HG03159 (cell line): ENCODE measurements at regions not wholly inside any gene's neighbourhood (a gene's known extent, or its start where the extent isn't known, plus 50 kb on each side); places are given as distances from the start of the nearest gene placed in this dataset.
"Not testable (repeated sequence)": the region's sequence is repeated elsewhere in the genome, so short reads cannot be mapped to it uniquely, and the experiment has no call there.

ENCODE experiments used
- ATAC-seq: cut with Tn5 transposase; IDR thresholded peaks from one replicate; pipeline ENCODE4 v1.9.1; 2021; ENCODE audit warnings: mild to moderate bottlenecking, moderate library complexity; ENCODE audit not compliant: unreplicated experiment

DNA sequence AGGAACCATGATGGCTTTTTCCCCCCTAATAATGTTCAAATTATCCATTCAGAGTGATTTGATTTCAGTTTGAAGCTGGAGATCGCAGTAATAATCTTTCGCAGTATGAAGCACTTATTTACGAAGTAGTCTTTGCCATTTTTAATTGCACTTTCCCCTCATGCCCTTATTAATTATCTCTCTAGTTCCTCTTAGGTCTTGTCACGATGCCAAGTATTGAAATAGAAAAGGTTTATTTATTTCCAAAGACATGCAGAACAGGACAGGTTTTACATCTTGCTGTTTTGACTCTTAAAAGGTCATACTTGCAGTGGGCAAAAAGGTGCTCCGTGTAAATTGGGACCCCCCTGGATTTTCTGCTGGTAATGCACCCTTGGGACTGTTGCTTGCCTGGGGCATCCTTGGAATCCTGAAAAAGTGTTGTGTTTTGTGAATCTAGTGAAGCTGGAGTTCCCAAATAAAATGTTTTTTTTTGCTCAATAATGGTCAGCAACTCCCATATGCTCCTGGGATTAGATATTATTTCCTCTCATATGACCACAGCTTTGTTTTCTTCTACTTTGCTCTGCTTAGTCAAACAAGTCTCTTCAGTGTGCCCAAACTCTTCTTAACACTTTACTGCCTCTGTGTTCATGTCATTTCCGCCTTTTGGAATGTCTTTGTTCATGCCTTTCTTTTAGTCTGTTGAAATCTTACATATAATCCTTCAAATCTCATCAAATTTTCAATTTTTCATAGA lies 278.3 kb downstream of the TMEM38B start:
- ATAC-seq, result no peak

DNA sequence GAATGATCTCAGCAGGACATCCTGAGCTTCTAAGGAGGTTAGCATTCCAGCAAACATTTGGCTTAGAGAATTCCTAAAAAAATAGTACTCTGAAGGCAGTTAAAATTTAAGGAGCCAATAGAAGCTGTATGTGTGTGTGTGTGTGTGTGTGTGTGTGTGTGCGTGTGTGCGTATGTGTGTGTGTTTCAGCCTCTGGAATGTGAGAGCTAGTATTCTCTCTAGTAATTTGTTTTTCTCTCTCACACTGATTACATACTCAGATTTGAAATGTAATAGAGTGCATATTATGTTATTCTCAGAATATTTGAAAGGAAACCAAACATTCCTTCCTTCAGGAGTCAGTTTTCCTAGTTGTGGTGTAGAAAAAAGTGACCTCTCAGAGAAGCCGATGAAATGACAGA lies 279.6 kb downstream of the TMEM38B start:
- ATAC-seq, result no peak

DNA sequence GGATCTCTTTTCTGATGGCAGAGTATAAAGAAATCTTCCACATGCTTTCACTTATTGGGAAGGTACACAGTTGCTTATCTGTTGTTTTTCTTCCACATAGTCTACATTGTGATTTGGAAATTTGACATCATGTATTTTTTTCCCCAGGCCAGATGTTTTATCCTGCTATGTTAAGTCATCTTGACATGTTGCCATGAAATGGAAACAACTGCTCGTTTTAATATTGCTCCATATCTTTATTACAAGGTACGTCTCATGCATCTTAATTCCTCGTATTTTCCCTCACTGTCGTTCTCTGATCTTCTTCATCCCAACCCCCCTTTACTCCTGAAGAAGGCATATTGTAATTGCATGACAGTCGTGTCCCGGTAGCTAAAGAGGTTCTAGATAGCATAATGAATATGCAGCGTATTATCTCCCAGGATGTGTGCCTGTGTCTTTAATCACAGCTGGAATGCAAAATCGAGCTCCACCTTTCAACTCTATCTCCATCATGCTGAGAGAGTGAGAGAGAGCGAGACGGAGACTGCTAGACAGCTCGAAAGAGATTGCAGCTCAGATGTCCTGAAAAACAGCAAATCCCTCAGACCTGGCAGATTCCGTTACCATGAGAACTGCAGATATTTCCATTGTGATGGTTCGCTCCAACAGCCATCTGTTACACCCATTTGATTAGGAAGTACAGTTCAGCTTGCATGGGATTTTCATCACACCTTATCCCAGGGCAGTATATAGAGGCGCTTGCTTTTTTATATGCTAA lies 281.7 kb downstream of the TMEM38B start:
- ATAC-seq, result no peak

DNA sequence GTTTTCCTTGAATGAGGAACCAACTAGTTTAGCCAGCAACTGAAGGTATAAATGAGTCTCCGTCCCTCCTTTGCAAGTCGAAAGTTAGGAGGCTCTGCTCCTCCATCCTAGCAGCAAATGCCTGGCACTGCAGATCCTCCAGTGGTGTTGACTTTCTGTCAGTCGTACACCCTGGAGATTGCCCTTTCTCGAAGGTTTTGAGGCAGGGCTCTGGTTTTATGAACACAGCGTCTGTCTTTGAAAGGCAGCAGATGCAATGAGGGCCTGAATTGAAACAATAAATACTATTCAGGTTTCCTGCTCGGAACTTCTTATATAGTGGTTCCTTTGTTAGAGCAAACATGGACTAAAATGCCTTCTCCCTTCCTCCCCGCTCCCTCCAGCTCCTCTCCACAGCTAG lies 284.0 kb downstream of the TMEM38B start:
- no peak for ATAC-seq

DNA sequence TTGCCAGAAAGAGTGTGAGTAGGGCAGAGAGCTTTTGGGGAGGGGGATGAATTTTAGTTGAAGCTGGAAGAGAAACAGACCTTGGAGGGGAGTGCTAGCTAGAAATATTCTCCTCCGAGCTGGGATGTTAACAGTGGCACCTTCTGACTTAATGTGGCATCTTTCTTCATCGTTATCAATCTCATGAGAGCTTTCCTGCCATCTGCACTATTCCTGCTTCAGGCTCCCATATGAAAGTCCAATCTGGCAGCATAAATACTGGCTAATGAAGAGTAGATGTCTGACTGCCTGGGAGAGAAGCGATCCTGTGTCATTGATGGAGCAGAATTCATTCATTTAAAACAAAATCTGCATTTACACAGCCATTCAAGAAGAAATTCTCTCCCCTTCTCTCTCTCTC lies 284.5 kb downstream of the TMEM38B start:
- ATAC-seq, result no peak

DNA sequence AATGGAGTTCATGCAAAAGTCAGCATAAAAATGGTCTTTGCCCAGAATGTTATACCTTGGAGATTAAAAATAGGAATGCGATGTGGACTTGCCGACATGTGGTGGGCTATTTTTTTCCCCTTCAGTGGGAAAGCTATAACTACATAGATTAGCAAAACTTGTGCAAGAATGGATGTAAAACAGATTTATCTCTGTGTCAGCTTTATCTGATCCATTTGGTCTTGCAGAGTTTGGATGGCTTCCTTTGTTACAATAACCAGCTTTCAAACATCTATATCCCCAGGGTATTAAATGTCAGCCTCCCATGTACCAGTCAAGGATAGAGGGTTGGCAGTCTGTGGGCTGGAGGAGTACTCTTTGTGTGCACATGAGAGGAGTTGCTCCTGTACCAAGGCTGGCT lies 284.9 kb downstream of the TMEM38B start:
- ATAC-seq, result no peak

DNA sequence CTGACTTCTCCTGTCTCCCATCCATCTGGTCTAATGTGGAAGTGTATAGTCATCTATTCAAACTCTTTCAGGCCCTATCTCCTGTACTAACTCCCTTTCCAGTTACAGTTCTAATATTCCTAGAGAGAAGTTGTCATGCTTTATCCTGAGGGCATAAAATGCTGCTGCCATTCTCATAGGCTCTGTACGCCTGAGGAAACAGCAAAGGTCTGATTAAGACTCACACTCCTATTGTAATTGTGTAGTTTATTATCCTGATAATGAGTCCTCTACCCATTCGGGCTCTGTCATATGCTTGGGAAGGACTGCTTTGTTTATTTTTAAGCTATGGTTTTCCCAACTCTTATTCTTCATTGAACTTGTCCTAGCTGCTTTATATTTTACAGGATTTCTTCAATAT lies 290.4 kb downstream of the TMEM38B start:
- no peak for ATAC-seq

DNA sequence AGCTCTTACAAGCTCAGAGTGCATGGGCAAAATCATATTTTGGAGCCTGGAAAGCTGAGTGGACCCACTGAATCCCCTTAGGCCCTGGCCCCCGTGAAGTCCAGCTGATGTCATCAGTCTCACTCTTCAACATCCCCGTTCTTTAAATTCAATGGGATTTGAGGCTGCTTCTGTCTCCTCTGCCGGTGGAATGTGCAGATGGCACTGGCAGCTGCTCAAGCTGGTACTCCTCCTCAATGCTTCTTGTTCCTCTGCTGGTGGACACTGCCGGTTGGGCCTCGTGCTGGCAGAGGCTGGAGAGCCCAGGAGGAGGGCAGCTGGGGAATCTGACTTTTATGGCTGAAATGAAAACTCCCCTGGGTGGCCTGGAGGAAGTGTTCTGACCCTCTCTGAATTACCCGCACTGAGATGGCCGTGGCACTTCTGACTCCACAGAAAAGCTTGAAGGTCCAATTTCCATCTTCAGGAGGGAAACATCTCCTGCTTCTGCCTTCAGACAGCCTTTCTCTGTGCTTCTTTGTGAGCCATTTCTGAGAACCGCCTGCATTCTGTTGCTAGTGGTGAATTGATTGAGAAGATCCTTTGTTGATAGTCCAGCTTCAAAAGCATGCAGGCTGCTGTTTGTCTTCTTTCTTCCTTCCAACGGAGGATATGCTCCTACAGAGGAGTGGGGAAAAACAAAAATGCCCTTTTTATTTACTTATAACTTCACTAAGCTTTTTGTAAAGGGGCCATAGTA lies 298.9 kb downstream of the TMEM38B start:
- no peak for ATAC-seq

DNA sequence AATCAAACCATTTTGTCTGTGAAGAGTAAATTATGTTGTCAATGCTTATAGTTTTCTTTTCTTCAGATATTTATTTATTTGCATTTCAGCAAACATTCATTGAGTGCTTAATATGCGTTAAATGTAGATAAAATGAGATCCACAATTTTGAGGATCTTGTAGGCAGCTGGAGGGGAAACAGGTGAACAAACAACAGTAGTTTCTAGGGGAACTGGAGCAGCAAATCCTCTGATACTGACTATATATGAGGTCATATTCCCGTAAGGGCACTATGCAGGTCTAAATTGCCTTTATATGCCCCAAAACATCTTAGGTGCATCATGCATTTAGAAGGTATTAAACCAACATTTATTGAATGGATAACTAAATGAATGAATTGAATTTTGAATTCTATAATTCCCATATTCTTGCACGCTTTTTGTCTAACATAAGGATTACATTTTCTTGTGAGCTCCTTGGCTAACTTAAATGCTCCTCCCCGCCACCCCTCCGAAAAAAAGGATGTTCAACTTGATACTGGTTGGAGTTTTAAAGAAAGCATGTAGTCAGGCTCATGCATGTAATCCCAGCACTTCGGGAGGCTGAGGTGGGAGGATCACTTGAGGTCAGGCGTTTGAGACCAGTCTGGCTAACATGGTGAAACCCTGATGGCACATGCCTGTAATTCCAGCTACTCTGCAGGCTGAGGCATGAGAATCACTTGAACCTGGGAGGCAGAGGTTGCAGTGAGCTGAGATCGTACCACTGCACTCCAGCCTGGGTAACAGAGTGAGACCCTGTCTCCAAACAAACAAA lies 299.8 kb downstream of the TMEM38B start:
- ATAC-seq, result no peak

DNA sequence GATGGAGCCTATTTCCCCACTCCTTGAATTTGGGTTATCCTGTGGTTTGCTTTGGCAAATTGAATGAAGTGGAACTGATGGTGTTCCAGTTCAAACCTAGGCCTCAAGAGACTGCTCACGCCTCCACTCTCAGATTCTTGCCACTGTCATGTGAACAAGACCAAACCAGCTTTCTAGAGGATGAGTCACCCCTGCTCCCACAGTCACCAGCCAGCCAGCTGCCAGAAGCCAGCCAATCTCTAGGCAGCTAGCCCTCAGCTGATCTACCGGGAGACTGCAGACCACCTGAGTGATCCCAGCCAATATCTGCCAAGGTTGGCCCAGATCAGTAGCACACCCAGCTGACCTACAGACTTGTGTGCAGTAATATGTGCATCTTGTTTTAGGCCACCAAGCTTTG lies 300.6 kb downstream of the TMEM38B start:
- ATAC-seq, result no peak

DNA sequence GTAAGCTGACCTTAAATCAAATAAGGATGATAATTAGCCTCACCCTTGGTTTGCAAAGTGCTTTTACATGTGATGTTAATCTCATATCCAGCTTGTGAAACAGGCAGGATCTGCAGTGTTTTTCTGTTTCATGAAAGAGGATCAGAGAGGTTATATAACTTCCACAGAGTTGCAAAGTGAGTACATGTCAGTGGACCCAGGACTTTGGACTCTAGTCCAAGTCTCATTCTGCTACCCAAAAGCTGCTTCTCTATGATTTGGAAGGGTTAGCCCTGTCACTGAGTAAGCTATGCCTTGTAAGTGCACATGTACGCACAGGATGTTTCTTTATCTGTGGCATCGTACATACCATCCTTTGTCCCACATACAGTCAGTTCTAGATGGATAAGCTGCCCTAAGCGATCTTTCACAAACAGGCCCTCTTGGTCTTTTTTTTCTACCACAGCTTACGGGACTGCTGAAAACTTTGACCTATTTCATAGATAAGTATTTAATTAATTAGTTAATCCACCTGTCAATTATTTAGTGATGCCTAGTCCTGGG lies 322.9 kb downstream of the TMEM38B start:
- ATAC-seq, result no peak

DNA sequence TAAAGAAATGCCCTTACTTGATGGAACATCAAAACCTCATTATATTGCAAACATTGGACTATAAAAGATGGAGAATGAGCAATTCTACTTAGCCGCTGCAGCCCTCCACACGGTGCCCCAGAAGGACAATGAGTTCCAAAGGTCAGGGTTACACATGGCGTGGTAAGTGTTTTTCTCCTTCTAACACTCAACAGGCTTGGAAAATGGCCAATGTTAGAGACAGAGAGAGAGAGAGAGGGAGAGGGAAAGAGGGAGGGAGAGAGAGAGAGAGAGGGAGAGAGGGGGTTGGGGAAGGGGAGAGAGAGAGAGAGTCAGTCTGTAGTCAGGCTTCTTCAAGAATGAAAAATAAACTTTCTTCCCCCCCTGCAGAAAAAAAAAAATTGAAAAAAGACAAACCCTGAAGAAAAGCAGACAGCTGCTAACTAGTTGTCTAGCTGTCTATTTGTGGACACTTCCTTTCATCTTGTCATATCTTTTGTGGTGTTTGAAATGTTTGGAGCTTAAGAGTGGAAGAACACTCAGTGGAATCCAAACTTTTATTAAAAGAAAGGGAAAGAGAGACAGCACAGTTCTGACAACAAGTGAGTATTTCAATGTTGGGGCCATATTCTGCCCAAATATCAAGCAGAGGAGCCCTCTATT lies 324.8 kb downstream of the TMEM38B start:
- ATAC-seq, result no peak

DNA sequence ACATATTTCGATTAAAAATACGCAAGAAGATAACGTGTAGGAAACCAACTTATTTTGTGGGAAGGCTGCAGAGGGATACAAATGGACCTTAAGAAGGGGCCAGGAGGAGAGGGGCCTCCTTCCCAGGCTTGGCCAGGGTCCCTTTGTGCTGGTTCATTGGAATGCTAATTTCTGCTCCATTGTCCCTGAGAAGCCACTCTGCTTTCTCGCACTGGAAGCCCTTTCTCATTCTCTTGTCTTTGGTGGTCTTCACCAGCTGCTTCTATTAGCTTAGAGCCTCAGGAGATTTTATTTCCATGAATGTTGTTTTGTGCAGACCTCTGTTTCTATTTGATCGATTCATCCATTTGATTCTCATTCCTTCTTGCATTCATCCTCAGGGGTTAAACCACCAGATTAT lies 325.4 kb downstream of the TMEM38B start:
- ATAC-seq, result no peak

DNA sequence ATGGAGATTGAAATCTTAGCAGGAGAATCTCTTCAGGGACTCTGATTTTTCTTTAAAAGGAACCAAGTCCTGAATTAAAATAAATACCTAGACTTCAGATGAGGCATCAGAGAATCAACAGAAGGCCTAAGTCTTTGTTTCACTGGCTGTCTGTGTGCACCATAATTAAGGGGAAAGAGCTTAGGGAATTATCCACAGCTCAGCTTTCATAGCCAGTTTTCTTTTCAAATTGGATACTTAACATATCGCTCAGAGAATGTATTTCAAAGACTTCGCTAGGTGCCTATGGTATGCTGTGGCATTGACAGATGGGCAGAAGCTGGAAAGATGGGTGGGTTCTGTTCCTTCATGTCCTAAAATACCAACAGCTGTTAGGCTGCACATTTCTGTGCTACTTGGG lies 325.8 kb downstream of the TMEM38B start:
- ATAC-seq, result no peak

DNA sequence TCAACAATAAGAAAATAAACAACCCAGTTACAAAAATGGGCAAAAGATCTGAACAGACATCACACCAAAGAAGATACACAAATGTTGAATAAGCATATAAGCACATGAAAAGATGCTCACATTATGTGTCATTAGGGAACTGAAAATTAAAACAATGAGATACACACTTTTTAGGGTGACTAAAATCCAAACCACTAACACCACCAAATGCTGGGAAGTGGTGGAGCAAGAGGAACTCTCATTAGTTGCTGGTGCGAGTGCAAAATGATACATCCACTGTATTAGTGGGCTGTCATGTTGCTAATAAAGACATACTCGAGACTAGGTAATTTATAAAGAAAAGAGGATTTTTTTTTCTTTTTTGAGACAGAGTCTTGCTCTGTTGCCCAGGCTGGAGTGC lies 329.1 kb downstream of the TMEM38B start:
- no peak for ATAC-seq

DNA sequence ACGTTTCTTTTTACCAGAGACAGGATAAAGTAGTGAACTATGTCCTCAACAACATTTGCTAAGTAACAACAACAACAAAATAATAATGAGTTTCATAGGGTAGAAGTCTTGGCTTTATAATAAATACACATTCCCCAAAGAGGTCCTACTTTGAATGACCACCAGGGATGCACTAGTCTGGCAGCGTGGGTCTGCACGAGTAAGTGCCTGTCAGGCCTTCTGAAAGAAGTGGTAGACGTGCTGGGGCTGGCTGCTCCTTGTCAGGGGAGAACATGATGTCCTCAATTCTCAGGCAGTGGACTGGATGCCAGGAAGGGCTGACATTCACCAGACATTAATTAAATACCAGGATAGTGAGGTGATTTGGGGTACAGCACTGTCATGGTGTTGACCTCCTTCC lies 331.1 kb downstream of the TMEM38B start:
- ATAC-seq, result no peak

DNA sequence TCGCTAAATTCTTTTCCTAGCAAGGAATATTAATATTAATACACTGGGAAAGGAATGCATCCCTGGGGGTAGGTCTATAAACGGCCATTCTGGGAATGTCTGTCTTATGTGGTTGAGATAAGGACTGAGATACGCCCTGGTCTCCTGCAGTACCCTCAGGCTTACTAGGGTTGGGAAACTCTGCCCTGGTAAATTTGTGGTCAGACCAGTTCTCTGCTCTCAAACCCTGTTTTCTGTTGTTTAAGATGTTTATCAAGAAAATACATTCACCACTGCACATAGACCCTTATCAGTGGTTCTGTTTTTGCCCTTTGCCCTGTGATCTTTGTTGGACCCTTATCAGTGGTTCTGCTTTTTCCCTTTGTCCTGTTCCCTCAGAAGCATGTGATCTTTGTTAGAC lies 335.8 kb downstream of the TMEM38B start:
- not testable (repeated sequence) for ATAC-seq

DNA sequence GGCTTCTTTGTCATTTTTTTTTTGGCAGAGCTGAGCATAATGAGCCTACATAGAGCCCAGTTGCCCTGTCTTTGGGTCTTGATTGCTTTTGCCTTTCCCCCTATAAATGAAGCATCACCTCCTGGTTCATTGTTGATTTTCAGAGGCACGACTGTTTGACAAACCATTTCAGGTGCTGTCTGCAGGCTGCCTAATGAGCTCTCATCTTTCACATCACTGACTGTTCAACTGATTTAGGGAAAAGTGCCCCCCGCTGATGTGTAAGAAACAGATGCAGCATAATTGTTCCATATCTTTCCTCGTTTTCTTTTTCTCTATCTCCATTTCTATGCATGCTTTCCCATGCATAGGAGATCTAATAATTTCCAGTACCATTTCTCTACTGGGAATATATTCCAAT lies 338.6 kb downstream of the TMEM38B start:
- no peak for ATAC-seq

DNA sequence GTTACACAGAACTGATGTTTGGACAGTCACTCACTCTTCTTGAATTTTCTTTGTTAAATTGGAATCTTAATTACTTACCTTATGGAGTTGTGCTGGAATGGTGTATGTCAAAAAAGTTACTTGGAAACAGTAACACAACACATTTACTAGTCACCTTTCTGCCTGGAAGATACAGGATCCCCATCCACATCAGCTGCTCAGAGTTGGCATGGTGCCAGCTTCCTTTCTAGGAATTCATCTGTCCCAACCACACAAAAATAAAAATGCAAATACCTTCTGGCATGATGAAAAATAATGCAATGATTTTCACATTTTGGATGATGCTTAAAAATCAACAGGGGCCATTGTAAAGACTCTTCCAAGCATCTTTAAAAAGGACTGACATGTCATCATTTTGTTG lies 341.5 kb downstream of the TMEM38B start:
- no peak for ATAC-seq

DNA sequence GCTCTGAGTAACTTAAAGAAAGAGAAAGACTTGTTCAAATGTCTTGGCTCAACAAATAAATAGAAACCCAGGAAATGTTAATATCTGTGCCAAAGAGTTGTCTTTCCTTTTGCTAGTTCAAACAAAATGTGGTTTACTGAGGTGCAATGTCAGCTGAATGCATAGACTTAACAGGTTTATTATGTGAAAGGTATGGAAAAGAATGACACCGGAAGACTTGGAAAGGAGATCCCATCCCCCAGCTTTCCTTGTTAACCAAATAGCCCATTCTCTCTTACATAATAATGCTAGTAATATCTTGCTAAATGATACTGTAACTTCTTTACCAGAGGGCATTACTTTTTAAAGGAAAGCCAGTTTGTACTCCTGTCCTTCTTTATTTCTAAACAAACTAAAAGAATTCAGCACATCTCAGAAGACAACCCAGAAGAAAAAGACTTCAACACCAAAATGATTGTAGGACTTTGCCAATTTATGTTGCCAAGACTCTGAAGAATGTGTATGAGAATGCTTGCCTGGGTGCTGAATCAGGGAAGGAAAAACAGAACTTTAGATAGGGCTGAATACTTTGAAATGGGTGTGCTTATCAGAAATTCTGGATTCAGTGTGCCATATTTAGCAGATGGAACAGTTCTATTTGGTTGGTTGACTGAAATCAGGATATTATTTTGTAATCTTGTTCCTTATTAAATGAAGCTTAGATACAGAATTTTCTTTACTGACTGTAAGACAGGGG lies 344.1 kb downstream of the TMEM38B start:
- no peak for ATAC-seq
